Colonic mucosa (tissue), 4 donors: ENCODE measurements at regions not wholly inside any gene's neighbourhood (a gene's known extent, or its start where the extent isn't known, plus 50 kb on each side); places are given as distances from the start of the nearest gene placed in this dataset.

Experiments used
- DNase-seq: peaks from one replicate; pipeline ENCODE4 v3.0.0-alpha.2; 2020
- H3K27ac ChIP-seq: fragments of 200-600 bp; one replicate; pipeline ENCODE4 v1.8.0; 2021
- H3K27me3 ChIP-seq: fragments of 200-600 bp; one replicate; pipeline ENCODE4 v1.8.0; 2021
- H3K36me3 ChIP-seq: fragments of 200-600 bp; one replicate; pipeline ENCODE4 v1.8.0; 2021
- H3K4me1 ChIP-seq: fragments of 200-600 bp; one replicate; pipeline ENCODE4 v1.8.0; 2021; ENCODE audit warnings: mild to moderate bottlenecking
- H3K4me3 ChIP-seq: fragments of 200-600 bp; one replicate; pipeline ENCODE4 v1.8.0; 2021
- H3K9ac ChIP-seq, 2 donors: one replicate each; pipeline ENCODE4 v1.7.0; 2013; ENCODE audit warnings: control low read depth in 2 of 2, low read depth in 2 of 2, low read length in 2 of 2
- H3K9me3 ChIP-seq: fragments of 200-600 bp; one replicate; pipeline ENCODE4 v1.8.0; 2021
- intact Hi-C: fragments of 100-400 bp; cut with DNase I; formaldehyde crosslinking; loops from one replicate; pipeline ENCODE4 v1.14.1; 2022
- TF ChIP-seq, protein P1 (sequence below): fragments of 200-600 bp; IDR thresholded peaks from one replicate; pipeline ENCODE4 v1.8.0; 2022; ENCODE audit warnings: antibody characterized with exemption, mild to moderate bottlenecking
- donor health status: healthy.
- donor health status: DM: no; HTN: no; CAD: no.
- donor health status: DM: no; HTN: no; CAD: no.

DNA sequence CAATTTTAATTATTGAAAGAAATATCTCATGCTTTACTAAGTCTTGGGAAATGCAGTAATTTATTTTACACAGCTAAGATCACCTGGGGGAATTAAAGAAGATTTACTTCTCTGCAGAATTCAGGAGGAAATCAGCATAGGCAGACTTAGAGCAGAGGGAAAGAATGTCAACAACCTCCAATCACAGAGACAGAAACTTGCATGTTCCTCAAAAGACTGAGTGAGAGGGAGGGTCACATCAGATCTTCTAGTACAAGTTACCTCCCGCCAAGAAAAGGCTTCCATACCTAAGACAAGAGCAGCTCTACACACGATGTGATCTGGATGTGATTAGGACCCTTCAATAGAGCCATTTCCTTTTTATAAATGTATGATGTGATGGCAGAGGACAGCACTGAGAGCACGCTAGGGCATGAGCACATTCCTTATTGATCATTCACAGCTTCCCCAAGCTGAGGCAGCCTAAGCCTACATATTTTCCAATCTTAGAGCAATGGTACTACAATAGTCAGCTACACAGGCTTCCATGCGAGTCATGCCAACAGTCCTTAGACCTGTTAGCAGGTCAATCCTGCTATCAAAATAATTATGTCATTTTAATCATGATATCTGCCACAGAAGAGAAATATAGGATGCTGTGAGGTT lies 403.3 kb downstream of the ETNK1 start:
- no peak for DNase-seq
- Histone ChIP-seq H3K4me3 (no peak overlapping the region), H3K9ac (no peak overlapping the region), H3K36me3 (no peaks in the 10 kb centered on the region), H3K4me1 (no peaks in the 10 kb centered on the region), H3K9me3 (no peaks in the 10 kb centered on the region), H3K27me3 (no peaks in the 10 kb centered on the region), H3K27ac (no peak overlapping the region)
- TF ChIP-seq, protein P1, sequence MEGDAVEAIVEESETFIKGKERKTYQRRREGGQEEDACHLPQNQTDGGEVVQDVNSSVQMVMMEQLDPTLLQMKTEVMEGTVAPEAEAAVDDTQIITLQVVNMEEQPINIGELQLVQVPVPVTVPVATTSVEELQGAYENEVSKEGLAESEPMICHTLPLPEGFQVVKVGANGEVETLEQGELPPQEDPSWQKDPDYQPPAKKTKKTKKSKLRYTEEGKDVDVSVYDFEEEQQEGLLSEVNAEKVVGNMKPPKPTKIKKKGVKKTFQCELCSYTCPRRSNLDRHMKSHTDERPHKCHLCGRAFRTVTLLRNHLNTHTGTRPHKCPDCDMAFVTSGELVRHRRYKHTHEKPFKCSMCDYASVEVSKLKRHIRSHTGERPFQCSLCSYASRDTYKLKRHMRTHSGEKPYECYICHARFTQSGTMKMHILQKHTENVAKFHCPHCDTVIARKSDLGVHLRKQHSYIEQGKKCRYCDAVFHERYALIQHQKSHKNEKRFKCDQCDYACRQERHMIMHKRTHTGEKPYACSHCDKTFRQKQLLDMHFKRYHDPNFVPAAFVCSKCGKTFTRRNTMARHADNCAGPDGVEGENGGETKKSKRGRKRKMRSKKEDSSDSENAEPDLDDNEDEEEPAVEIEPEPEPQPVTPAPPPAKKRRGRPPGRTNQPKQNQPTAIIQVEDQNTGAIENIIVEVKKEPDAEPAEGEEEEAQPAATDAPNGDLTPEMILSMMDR, result no peak
- intact Hi-C loops, result no loop called here

GRCh38 chr12:23029185-23029584 lies 404.2 kb downstream of the ETNK1 start:
- H3K27ac ChIP-seq, result no peak overlapping the region
- H3K9me3 ChIP-seq, result no peaks in the 10 kb centered on the region
- no peaks in the 10 kb centered on the region for H3K36me3 ChIP-seq
- H3K4me3 ChIP-seq, result no peak overlapping the region
- intact Hi-C loops, result no loop called here
- TF ChIP-seq, protein P1, result no peak
- DNase-seq, result no peak
- no peak overlapping the region for H3K9ac ChIP-seq
- no peaks in the 10 kb centered on the region for H3K4me1 ChIP-seq
- no peaks in the 10 kb centered on the region for H3K27me3 ChIP-seq

DNA sequence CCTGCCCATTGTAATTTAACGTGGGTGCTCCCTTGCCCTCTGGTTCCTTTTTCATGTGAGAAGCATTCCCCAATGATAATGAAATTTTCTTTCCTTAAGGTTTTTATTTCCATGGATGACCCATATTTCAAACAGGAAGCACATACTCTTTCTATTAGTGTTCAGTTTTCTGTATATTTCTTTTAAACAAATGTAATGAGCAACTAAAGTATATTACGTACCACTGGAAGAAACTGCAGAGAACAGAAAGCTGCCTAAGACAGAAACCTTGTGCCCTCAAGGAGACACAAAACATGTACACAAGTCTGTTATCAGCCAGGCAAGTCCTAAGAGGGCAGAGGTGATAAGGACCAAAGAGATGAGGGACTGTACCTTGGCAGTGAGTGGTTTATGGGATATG lies 414.9 kb downstream of the ETNK1 start:
- Histone ChIP-seq H3K9ac (no peak overlapping the region), H3K27me3 (no peaks in the 10 kb centered on the region), H3K4me1 (no peaks in the 10 kb centered on the region), H3K36me3 (no peaks in the 10 kb centered on the region), H3K4me3 (no peak overlapping the region), H3K9me3 (no peaks in the 10 kb centered on the region), H3K27ac (no peak overlapping the region)
- TF ChIP-seq, protein P1, result no peak
- no peak for DNase-seq
- intact Hi-C loops, result no loop called here

DNA sequence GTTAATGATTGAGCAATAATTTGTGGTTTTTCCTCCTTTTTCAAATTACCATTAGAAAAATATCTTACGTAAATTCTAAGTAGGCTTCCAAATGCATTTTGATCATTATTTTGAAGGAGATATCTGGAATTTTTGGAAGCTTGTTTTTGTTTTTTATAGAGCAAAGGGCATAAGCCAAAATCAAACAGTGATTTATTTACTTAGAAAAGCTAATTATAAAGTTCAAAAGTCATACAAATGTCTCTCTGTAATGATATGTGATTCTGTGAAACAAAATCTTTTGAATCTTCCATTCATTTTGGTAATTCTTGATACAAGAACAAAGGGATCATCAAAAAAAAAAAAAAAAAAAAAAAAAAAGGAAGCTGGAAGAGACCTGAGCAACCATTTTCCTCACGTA lies 416.8 kb downstream of the ETNK1 start:
- H3K27me3 ChIP-seq, result no peaks in the 10 kb centered on the region
- no peaks in the 10 kb centered on the region for H3K36me3 ChIP-seq
- no peak for DNase-seq
- H3K9me3 ChIP-seq, result no peaks in the 10 kb centered on the region
- TF ChIP-seq, protein P1, result no peak
- H3K9ac ChIP-seq, result no peak overlapping the region
- no peak overlapping the region for H3K4me3 ChIP-seq
- no peak overlapping the region for H3K27ac ChIP-seq
- H3K4me1 ChIP-seq, result no peaks in the 10 kb centered on the region
- intact Hi-C loops, result no loop called here

DNA sequence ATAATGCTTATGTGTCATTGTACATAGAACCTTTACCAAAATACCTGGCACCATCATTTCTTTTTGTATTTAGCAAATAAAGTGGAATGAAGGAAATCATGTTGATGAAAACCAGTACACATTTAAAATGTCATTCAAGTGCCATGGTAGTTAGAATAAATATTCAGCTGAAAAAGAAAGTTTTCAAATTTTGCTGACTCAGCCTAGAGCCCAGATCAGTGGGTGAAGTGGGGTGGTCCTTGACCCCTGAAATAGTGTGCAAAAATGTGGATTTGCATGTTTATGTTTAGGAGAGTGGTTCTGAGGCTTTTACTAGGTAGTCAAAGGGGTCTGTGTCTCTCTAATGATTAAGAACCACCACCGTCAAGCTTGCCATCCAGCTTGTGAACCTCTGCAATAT lies 418.7 kb downstream of the ETNK1 start:
- no peaks in the 10 kb centered on the region for H3K4me1 ChIP-seq
- no peaks in the 10 kb centered on the region for H3K9me3 ChIP-seq
- H3K27me3 ChIP-seq, result no peaks in the 10 kb centered on the region
- H3K4me3 ChIP-seq, result no peak overlapping the region
- TF ChIP-seq, protein P1, result no peak
- intact Hi-C loops, result no loop called here
- DNase-seq, result no peak
- H3K9ac ChIP-seq, result no peak overlapping the region
- no peaks in the 10 kb centered on the region for H3K36me3 ChIP-seq
- no peak overlapping the region for H3K27ac ChIP-seq
